COR-L47 (cell line): ENCODE measurements at regions not wholly inside any gene's neighbourhood (a gene's known extent, or its start where the extent isn't known, plus 50 kb on each side); places are given as distances from the start of the nearest gene placed in this dataset.
"Not testable (repeated sequence)": the region's sequence is repeated elsewhere in the genome, so short reads cannot be mapped to it uniquely, and the experiment has no call there.

ENCODE experiments used
- DNase-seq: peaks from one replicate; lab custom pipeline; 2025; lab: John Stamatoyannopoulos, UW

DNA sequence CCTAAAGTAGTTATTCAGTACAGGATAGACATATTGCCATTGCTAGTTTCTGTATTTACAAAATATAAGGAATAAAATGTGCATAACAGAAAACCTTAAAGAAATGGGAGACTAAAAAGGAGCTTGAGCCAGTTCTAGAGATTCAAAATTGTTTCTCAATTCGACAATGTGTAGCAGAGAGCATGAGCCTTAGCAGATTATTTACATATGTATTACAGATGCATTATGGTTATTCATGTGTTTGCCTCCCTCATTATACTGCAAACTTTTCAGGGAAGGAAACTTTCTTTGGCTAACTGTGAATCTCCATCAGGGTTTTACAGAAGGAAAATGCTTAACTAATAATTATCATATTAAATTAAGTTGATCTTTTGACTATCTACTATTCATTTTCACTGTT, 854.4 kb upstream of the SLC39A10 start:
- no peak for DNase-seq

DNA sequence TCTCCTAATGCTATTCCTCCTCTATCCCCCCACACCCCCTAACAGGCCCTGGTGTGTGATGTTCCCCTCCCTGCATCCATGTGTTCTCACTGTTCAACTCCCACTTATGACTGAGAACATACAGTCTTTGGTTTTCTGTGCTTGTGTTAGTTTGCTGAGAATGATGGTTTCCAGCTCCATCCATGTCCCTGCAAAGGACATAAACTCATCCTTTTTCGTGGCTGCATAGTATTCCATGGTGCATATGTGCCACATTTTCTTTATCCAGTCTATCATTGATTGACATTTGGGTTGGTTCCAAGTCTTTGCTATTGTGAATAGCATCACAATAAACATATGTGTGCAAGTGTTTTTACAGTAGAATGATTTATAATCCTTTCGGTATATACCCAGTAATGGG, 870.0 kb upstream of the SLC39A10 start:
- DNase-seq: not testable (repeated sequence)

DNA sequence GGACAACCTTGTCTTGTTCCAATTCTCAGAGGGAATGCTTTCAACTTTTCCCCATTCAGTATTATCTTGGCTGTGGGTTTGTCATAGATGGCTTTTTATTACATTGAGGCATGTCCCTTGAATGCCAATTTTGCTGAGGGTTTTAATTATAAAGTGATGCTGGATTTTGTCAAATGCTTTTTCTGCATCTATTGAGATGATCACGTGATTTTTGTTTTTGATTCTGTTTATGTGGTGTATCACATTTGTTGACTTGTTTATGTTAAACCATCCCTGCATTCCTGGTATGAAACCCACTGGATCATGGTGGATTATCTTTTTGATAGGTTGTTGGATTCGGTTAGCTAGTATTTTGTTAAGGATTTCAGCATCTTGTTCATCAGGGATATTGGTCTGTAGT, 885.6 kb upstream of the SLC39A10 start:
- DNase-seq: not testable (repeated sequence)

DNA sequence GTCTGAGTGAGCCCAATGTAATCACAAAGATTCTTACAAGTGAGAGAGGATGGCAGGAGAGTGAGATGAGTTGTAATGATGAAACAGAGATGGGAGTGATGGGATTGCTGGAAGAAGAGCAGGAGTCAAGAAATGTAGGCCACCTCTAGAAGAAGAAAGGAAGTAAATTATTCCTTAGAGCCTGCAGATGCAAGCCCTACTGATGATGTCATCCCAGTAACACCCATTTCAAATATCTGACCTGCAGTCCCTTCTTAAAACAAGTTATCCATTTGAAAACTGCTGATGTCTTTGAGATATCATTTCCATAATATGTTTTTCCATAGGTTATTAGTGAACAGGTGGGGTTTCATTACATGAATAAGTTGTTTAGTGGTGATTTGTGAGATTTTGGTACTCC, 888.0 kb upstream of the SLC39A10 start:
- DNase-seq: no peak

DNA sequence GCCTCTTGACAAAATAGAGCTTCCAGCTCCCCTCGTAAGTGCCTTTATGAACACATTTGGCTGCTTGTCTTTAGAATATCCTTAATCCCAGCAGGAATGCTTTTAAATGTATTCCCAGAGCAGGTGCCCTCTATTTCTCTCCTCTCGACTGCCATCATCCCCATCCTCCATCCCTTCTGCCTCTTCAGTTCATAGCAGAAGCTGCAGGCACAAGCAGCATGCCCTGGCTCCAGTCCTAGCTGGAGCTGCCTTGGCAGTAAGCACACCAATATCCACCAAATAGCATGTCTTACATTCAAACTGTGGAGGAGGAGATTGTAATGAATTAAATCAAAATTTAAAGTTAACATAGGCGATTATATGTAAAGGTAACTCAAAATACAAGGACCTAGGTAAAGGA, 891.3 kb upstream of the SLC39A10 start:
- no peak for DNase-seq

DNA sequence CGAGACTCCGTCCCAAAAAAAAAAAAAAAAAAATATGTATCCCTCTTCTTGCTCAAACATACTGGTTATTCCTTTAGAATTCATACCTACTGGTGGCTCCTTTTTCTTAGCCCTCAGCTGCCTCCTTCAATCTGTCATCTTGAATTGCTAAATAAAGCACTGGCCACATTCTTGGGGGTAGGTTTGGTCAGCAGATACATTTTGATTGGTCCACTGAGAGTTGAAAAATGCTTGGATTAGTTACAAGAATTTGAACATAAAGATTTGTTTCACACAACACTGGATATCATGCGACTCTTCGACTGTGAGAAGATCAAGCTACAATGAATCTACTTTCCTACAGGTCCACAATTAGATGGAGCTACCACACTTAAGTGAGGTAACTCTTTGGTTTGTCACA, 906.1 kb upstream of the SLC39A10 start:
- DNase-seq: no peak

DNA sequence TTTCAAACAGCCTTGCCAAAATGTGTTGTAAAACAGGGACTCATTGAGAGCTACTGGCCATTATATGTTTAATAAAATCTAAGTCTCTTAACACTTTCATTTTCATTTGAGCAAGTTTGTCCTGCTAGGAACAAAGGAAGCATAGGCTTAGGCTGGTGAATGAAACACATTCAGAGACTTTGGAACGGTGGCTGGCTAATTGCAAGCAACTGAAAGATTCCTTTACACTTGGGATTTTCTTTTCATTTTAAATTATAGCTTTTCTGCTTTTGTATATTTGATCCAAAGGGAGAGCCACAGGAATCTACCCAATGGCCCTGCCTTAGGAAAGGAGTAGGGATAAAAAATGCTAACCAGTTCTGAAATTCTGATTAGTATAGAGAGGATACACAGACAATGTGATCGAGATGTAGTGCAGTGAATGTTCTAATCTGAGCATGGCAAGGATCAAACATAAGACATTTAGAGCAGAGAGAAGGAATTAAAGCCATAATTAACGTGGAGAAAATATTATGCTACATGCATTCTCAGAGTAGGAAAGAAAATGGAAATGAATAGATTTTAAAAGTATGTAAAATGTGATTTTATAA, 911.4 kb upstream of the SLC39A10 start:
- DNase-seq: no peak

DNA sequence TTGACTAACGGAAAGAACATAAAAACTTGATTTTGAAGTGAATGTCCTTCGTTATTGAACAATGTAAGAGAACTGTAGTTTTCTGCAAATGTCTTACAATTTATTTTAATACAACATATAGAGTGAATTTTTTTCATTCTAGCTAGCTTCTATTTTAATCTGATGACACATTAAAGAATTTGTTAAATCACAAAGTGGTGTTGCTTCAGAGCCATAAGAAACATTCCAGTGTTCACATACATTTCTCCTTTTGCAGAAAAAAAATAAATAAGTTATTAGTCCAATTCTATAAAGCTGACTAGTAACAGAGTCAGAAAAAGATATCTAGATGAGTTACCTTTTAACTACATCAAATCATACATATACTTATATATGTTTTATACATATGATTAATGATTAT, 914.3 kb upstream of the SLC39A10 start:
- no peak for DNase-seq

DNA sequence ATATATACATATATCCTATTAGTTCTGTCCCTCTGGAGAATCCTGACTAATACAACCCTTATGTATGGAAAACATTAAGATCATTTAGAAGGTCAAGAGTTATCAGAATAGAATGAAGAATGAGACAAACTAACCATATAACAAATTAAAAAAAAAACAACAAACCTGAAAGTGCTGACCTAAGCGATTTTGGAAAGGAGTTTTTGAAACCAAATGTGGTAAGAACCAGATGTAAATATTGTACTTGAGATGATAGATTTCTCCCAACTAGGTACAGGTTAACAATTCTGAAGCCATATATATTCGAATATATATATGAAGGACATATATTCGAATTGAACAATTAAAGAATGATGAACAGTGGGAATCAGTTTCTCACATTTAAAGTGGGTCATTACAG, 917.8 kb upstream of the SLC39A10 start:
- DNase-seq: no peak

DNA sequence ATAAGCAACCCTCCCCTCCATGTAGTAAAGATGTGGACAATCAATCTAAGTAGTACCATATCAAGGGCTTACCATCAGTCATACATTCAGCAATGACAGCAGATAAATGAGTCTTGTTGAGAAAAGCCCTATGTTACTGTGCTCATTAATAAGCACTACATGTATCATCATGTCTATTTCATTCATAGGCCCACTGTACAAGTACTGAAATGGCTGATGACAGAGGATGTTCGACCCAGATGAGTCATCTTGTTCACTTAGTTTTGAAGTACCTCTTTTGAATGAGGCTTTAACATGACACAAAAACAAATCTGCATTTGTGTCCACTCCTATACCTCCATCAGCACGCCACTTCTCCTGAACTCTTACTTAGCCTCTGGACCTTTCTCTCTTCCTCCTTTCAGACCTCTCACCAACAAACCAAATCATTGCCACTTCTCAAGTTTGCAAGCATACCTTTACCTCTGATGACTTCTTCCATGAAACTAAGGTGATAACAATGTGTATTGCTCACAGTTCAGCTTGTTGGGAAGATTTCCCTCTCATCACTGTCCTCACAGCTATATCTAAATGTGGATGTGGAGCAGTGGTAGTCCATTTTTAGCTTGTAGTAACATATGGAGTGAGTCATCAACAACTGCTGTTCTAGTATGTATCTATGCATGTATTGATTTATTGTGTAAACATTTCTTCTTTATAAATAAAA, 921.0 kb upstream of the SLC39A10 start:
- no peak for DNase-seq

DNA sequence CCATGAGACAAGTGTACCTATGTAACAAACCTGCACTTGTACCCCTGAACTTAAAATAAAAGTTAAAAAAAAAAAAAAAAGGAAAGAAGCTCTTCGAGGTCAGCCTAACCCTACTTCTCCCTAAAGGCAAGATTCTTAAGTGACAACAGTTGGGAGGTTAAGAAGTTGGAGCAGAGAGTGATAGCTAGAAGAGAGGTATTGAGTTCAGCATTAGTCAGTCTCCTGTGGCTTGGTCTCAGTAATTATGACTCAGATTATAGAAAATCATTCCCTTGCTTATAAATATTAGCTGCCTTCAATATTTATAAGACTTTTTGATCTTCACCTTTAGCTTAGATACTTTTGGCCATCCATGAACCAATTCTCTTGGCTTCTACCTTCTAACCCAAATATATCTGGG, 926.8 kb upstream of the SLC39A10 start:
- no peak for DNase-seq

DNA sequence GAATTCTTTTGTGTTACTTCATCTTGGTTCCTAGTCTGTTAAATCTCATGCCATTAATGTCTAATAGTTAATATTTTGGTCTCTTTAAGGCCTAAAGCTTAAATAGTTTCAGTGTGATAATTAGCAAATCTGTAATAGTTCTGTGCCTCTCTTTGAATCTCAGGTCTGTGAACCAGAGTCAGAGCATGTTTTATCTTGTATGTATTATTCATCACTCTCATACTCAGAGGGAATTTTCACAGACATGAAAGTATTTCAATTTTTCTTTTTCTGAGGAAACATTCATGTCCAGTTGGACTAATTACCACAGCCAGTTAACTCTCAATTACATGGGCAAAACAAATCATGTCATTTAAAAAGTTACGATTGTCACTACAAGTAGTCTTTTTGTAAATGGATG, 931.9 kb upstream of the SLC39A10 start:
- DNase-seq: no peak

DNA sequence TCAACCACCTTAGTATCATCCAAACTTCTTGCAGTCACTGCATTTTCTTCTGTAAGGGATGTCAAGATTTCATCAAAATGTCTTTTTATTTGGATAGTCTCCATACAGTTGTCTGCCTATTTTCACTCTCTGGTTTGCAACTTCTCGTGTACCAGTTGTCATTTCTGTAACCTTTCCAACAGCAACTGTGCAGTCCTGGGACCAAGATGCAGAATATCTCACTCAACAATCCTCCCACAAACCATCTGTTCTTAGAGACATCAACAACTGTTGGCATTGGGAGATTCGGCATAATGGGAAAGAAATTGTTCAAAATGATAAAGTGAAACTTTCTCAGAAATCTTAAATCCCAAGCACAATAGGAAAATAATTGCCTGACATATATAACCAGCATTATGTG, 933.6 kb upstream of the SLC39A10 start:
- no peak for DNase-seq

DNA sequence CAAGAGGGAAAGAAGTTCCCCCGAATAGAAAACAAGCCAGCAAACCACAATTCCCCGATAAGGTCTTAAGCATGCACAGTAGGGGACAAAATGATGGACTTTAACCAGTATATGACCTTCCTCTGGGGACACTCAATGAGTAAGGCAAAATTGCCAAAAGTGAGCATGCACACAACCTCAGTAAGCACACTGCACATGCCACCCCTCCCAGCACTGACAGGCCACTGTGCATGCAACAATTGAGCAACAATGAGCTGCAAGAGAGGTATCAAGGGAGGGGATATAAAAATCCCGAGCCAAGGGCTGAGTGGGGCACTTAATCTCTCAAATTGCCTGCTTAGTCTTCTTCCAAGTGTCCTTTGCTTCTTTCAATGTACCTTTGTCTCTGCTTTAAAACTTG, 935.8 kb upstream of the SLC39A10 start:
- DNase-seq: no peak

DNA sequence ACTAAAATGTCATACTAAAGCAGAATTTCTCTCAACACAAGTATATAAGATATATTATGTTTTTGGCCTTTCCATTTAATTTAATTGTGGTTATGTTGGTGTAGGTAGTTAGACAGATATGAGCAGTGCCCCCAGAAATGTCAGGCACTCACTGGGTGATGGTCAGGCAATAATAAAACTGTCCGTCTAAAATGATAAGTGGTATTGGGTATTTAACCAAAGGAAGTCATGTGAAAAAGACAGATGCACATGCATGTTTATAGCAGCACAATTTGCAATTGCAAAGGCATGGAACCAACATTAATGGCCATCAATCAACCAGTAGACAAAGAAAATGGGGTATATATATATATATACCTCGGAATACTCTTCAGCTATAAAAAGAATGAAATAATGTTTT, 936.6 kb upstream of the SLC39A10 start:
- DNase-seq: no peak

DNA sequence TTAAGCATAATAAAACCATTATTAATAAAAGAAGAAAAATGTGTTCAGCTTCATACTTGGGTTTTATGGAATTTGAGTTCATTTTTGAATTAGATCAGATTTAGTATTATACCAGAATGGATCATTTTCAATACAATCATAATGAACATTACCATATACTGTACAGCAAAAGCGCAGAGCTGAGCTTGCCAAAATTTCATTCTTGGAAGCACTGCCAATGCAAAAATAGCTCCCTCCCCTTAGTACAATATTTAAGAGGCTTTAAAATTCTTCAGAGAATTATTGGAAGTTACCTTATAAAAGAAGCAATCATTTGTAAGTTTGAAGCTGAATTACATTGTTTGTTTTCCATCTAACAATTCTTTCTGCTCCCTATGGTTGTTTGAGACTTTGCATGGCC, 938.1 kb upstream of the SLC39A10 start:
- DNase-seq: no peak

DNA sequence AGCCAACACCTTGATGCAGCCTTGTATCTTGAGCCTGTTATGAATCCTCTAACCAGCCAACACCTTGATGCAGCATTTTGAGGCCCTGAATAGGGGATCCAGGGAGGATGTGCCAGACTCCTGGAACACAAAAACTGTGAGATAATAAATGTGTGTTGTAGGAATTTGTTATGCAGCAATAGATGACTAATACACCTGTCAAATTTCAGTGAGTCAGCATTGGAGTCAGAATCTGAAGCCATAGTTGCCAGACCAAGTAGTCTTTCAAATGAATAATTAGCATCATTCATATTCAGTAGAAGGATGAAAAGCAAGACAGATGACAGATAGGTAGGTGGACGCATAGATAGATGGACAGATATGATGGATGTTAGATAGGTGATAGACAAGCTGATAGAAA, 942.5 kb upstream of the SLC39A10 start:
- DNase-seq: no peak

DNA sequence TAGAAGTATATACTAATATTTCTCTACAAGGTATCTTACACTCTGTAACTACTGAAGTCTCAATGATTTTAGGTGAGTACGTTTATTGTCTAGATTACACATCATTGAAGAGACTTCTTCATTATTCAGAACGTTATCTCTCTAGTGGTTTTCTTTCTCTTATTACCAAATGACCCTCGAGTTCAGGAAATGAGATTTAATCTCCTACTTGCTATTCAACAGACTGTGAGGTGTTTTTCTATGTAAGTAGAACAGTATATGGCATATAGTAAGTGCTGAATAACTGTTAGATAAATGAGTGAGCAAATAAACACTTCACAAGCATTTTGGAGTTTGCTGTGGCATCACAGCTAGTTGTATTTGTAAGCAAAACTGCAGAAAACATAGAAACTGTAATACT, 947.2 kb upstream of the SLC39A10 start:
- DNase-seq: no peak

DNA sequence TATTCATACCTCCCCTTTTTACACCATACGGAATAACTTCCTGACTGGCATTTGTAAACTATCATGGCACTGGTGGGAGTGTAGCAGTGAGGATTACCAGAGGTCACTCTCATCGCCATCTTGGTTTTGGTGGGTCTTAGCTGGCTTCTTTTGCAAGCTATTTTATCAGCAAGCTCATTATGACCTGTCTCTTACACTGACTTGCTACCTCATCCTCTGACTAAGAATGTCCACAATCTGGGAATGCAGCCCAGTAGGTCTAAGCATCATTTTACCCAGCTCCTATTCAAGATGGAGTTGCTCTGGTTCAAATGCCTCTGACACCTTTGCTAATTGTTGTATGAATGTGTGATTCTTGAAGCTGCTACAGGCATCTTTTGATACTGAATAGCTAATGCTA, 950.8 kb upstream of the SLC39A10 start:
- no peak for DNase-seq

DNA sequence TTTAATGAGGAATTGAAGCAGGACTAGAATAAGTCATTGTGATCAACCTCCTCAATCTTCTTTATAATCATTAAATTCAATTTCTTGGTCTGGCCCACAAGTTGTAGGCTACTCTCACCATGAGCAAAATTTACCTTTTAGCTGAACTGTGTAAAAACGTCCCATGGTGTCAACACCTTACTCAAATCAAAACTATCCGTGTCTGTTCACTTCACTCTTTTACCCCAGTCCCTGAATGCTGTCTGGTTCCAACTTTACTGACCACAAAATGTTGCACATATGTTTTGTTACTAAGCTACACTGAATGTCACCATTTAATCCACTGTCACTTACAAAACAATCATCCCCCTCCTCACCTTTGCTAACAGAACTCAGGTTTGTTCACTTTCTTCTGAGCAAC, 951.6 kb upstream of the SLC39A10 start:
- no peak for DNase-seq

DNA sequence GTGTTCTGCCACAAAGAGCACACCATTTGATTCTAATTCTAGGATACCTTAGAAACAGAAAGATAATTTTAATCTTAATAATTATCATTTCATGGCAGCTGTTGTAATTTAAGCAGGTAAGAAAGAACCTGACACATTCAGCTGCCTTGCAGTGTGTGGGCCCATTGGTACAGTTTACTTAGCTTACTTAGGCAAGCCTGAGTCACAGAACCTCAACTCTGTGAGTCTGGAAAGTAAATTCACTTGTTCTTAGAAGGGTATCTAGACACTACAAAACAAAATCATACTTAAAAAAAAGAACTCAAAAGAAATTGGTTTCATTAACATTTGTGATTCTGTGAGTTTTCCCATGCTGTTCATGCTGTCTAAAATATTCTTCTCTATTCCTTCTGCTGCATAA, 956.3 kb upstream of the SLC39A10 start:
- no peak for DNase-seq

DNA sequence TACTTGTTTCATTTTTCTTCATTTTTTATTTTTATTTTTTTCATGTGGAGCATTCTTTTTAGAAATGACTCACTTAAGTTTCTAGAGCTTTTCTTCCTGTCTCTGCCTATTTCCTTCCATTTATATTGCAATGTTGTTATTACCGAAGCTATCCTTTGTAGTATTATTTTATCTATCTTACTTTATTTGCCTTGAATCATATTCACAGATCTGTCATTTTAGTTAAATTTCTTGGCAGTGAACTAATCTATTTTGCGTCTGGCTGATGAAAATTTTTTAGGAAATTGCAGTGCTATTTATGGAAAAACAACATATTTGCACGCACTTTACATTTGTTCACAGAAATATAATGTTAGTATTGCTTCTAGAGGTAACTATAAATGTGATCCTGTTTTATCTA, 956.9 kb upstream of the SLC39A10 start:
- DNase-seq: no peak

DNA sequence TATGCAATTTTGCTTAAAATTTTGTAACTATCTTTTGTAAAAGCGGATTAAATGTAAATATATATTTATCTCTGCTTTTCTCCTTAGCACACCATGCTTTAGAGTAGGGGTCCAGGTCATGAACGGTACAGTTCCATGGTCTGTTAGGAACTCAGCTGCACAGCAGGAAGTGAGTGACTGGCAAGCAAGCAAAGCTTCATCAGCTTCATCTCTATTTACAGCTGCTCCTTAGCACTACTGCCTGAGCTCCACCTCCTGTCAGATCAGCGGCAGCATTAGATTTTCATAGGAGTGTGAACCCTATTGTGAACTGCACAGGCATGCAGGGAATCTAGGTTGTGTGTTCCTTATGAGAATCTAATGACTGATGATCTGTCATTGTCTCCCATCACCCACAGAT, 959.0 kb upstream of the SLC39A10 start:
- no peak for DNase-seq

DNA sequence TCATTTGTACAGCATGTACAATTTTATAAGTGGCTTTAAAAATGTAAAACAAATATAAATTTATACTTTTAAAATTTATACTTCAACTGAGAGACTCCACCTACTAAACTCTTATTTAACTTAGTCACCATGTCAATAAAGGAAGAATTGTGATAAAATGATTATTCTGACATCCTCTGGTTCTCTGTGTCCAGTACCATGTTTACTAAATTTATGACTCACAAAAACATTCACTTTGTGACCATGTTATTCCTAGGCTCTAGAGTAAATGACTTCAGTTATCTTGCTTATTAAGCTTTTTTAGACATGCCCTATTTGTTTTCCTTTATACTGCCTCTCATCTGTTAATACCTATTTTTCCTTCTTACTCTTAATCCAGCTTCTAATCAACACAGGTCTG, 959.6 kb upstream of the SLC39A10 start:
- no peak for DNase-seq
